ENCODE measurements at regions not wholly inside any gene's neighbourhood (a gene's known extent, or its start where the extent isn't known, plus 50 kb on each side); places are given as distances from the start of the nearest gene placed in this dataset.

GRCh38 chr5:167899490-167900070 is 391.9 kb upstream of the WWC1 start:
- peak; percentile 44 for ATAC-seq
- Histone ChIP-seq H3K4me1 (no peaks in the 10 kb centered on the region), H3K4me3 (no peak overlapping the region), H3K36me3 (no peaks in the 10 kb centered on the region), H3K9me3 (no peaks in the 10 kb centered on the region), H3K27me3 (no peaks in the 10 kb centered on the region), H3K27ac (no peak overlapping the region)
- no peak for DNase-seq
- intact Hi-C loops (cut with DNase I) = no loop called here
- no peak for TF ChIP-seq CTCF (IDR thresholded peaks at IDR 0.05)

- ATAC-seq (no peak), DNase-seq (no peak)
- H3K4me3 ChIP-seq = no peak overlapping the region
- TF ChIP-seq CTCF (IDR thresholded peaks at IDR 0.05) = no peak
- intact Hi-C loops (cut with DNase I) = no loop called here
- H3K9me3 ChIP-seq = no peaks in the 10 kb centered on the region
- H3K27me3 ChIP-seq = no peaks in the 10 kb centered on the region
- H3K27ac ChIP-seq = no peak overlapping the region
- H3K4me1 ChIP-seq = no peaks in the 10 kb centered on the region
- H3K36me3 ChIP-seq = no peaks in the 10 kb centered on the region
Observed at GRCh38 chr5:167900340-167900935, 391.0 kb upstream of the WWC1 start.

- no peaks in the 10 kb centered on the region for H3K9me3 ChIP-seq
- H3K36me3 ChIP-seq = no peaks in the 10 kb centered on the region
- ATAC-seq (no peak), DNase-seq (no peak)
- no peak for TF ChIP-seq CTCF (IDR thresholded peaks at IDR 0.05)
- intact Hi-C loops (cut with DNase I) = no loop called here
- H3K4me1 ChIP-seq = no peaks in the 10 kb centered on the region
- H3K27me3 ChIP-seq = no peaks in the 10 kb centered on the region
- no peak overlapping the region for H3K4me3 ChIP-seq
- no peak overlapping the region for H3K27ac ChIP-seq
Observed at GRCh38 chr5:167902298-167902697, 389.1 kb upstream of the WWC1 start.

GRCh38 chr5:167903243-167903642 is 388.2 kb upstream of the WWC1 start:
- no peak for TF ChIP-seq CTCF (IDR thresholded peaks at IDR 0.05)
- DNase-seq (no peak), ATAC-seq (no peak)
- Histone ChIP-seq H3K4me1 (no peaks in the 10 kb centered on the region), H3K9me3 (no peaks in the 10 kb centered on the region), H3K27me3 (no peaks in the 10 kb centered on the region), H3K4me3 (no peak overlapping the region), H3K27ac (no peak overlapping the region), H3K36me3 (no peaks in the 10 kb centered on the region)
- intact Hi-C loops (cut with DNase I) = no loop called here

GRCh38 chr5:167903659-167904058 is 387.8 kb upstream of the WWC1 start:
- Histone ChIP-seq H3K9me3 (no peaks in the 10 kb centered on the region), H3K27me3 (no peaks in the 10 kb centered on the region), H3K36me3 (no peaks in the 10 kb centered on the region), H3K4me3 (no peak overlapping the region), H3K4me1 (no peaks in the 10 kb centered on the region), H3K27ac (no peak overlapping the region)
- intact Hi-C loops (cut with DNase I) = no loop called here
- DNase-seq (no peak), ATAC-seq (no peak)
- no peak for TF ChIP-seq CTCF (IDR thresholded peaks at IDR 0.05)

Data from upper lobe of right lung (tissue), 1 donor.